IMR-90 (cell line): ENCODE measurements at regions not wholly inside any gene's neighbourhood (a gene's known extent, or its start where the extent isn't known, plus 50 kb on each side); places are given as distances from the start of the nearest gene placed in this dataset.

Experiments
- ATAC-seq: fragments of 200-7000 bp; cut with Tn5 transposase; 2 replicates; pipeline ENCODE4 v1.9.1; 2020; ENCODE audit warnings: low read depth, mild to moderate bottlenecking, moderate library complexity
- BruUV-seq: library from RNA; stranded (reverse); fragments of 400-500 nt; replicated peaks from 2 replicates; lab custom pipeline; 2021; lab: Mats Ljungman, UMichigan
- CTCF ChIA-PET: fragments of 300-600 bp; formaldehyde crosslinking; extraction: SDS; loops from one replicate; lab custom pipeline; 2021; ENCODE audit warnings: antibody characterized with exemption; lab: Yijun Ruan, JAX
- POLR2A ChIA-PET: fragments of 300-600 bp; sonication (Branson Sonifier 250); formaldehyde crosslinking; loops from one replicate; lab custom pipeline; 2022; ENCODE audit warnings: antibody characterized with exemption; ENCODE audit not compliant: unreplicated experiment; lab: Charles Lee
- DNase-seq: peaks from one replicate; pipeline ENCODE4 v3.0.0; 2013
- H2AFZ ChIP-seq: replicated peaks from 2 replicates; pipeline ENCODE3; 2013; ENCODE audit warnings: low read length, mild to moderate bottlenecking; ENCODE audit not compliant: poor library complexity
- H2AK5ac ChIP-seq: 2 replicates; pipeline ENCODE4 v1.6.1; 2013; ENCODE audit warnings: low read depth, low read length, inconsistent platforms
- H2AK9ac ChIP-seq: replicated peaks from 2 replicates; pipeline ENCODE3; 2013; ENCODE audit warnings: mild to moderate bottlenecking, low read depth, low read length, moderate library complexity; ENCODE audit not compliant: poor library complexity
- H2BK120ac ChIP-seq: 2 replicates; pipeline ENCODE4 v1.6.1; 2013; ENCODE audit warnings: low read depth, low read length, inconsistent platforms
- H2BK15ac ChIP-seq: 3 replicates; pipeline ENCODE4 v1.6.1; 2013; ENCODE audit warnings: low read depth, low read length, inconsistent platforms
- H2BK20ac ChIP-seq: 2 replicates; pipeline ENCODE4 v1.6.1; 2013; ENCODE audit warnings: low read depth, mild to moderate bottlenecking, inconsistent platforms, low read length, moderate library complexity
- H2BK5ac ChIP-seq: 2 replicates; pipeline ENCODE4 v1.6.1; 2013; ENCODE audit warnings: mild to moderate bottlenecking, low read depth, low read length, inconsistent platforms; ENCODE audit not compliant: poor library complexity, severe bottlenecking
- H3K14ac ChIP-seq: replicated peaks from 2 replicates; pipeline ENCODE4 v1.6.1; 2013; ENCODE audit warnings: low read depth, low read length, inconsistent platforms
- H3K18ac ChIP-seq: 2 replicates; pipeline ENCODE4 v1.6.1; 2013; ENCODE audit warnings: low read depth, low read length, control low read depth
- H3K23ac ChIP-seq: 2 replicates; pipeline ENCODE4 v1.6.1; 2013; ENCODE audit warnings: low read depth, low read length, inconsistent platforms
- H3K27ac ChIP-seq: 2 replicates; pipeline ENCODE4 v1.5.1; 2013; ENCODE audit warnings: mild to moderate bottlenecking, control low read depth, low read length; ENCODE audit not compliant: insufficient read depth
- H3K27me3 ChIP-seq: 2 replicates; pipeline ENCODE4 v1.6.1; 2013; ENCODE audit warnings: low read length; ENCODE audit not compliant: control insufficient read depth, insufficient read depth
- H3K36me3 ChIP-seq: 2 replicates; pipeline ENCODE4 v1.6.1; 2013; ENCODE audit warnings: low read length, mixed read lengths; ENCODE audit not compliant: control insufficient read depth, insufficient read depth
- H3K4ac ChIP-seq: 2 replicates; pipeline ENCODE4 v1.6.1; 2013; ENCODE audit warnings: low read depth, low read length, inconsistent platforms
- H3K4me1 ChIP-seq: 2 replicates; pipeline ENCODE4 v1.6.1; 2013; ENCODE audit warnings: low read length, mixed read lengths; ENCODE audit not compliant: control insufficient read depth, insufficient read depth
- H3K4me2 ChIP-seq: 2 replicates; pipeline ENCODE4 v1.6.1; 2013; ENCODE audit warnings: low read depth, mild to moderate bottlenecking, control low read depth, low read length, moderate library complexity
- H3K4me3 ChIP-seq: 2 replicates; pipeline ENCODE4 v1.5.1; 2013; ENCODE audit warnings: low read depth, mild to moderate bottlenecking, control low read depth, low read length, moderate library complexity; ENCODE audit not compliant: insufficient read depth
- H3K56ac ChIP-seq: 2 replicates; pipeline ENCODE4 v1.6.1; 2013; ENCODE audit warnings: low read length, inconsistent platforms; ENCODE audit not compliant: insufficient read depth; ENCODE audit errors: extremely low read depth
- H3K79me1 ChIP-seq, 2 experiments: 2 replicates each; pipeline ENCODE4 v1.6.1; 2013; ENCODE audit warnings: low read length in 2 of 2, inconsistent platforms in 1 of 2, low read depth in 1 of 2
- H3K9ac ChIP-seq: 2 replicates; pipeline ENCODE4 v1.6.1; 2013; ENCODE audit warnings: low read depth, low read length, control low read depth
- H3K9me1 ChIP-seq: 2 replicates; pipeline ENCODE4 v1.6.1; 2013; ENCODE audit warnings: low read length, inconsistent platforms; ENCODE audit not compliant: insufficient read depth
- H3K9me3 ChIP-seq: 2 replicates; pipeline ENCODE4 v1.6.1; 2013; ENCODE audit warnings: low read length; ENCODE audit not compliant: control insufficient read depth, insufficient read depth
- H4K20me1 ChIP-seq: 2 replicates; pipeline ENCODE4 v1.6.1; 2013; ENCODE audit warnings: low read length, inconsistent platforms; ENCODE audit not compliant: insufficient read depth
- H4K5ac ChIP-seq: 2 replicates; pipeline ENCODE4 v1.6.1; 2013; ENCODE audit warnings: mild to moderate bottlenecking, low read depth, low read length, control low read depth
- H4K8ac ChIP-seq, 2 experiments: 2 replicates each; pipeline ENCODE4 v1.6.1; 2013; ENCODE audit warnings: low read depth in 2 of 2, low read length in 2 of 2, control low read depth in 1 of 2, inconsistent platforms in 1 of 2
- H4K91ac ChIP-seq: 2 replicates; pipeline ENCODE4 v1.6.1; 2013; ENCODE audit warnings: low read depth, low read length, inconsistent platforms; ENCODE audit not compliant: insufficient read depth
- BHLHE40 ChIP-seq: fragments of 150-350 bp; IDR thresholded peaks from 2 replicates; pipeline ENCODE4 v1.6.1; 2016; ENCODE audit warnings: mild to moderate bottlenecking, low read depth, low read length
- CHD1 ChIP-seq: IDR thresholded peaks from 2 replicates; pipeline ENCODE4 v1.6.1; 2012; ENCODE audit warnings: low read depth, low read length, improper control_type of control experiment
- FOS ChIP-seq: fragments of 150-350 bp; IDR thresholded peaks from 2 replicates; pipeline ENCODE4 v1.6.1; 2016; ENCODE audit warnings: low read depth, low read length
- MAFK ChIP-seq: IDR thresholded peaks from 2 replicates; pipeline ENCODE4 v1.6.1; 2012; ENCODE audit warnings: low read depth, low read length, improper control_type of control experiment
- MAZ ChIP-seq: IDR thresholded peaks from 2 replicates; pipeline ENCODE4 v1.6.1; 2012; ENCODE audit warnings: low read depth, mild to moderate bottlenecking, low read length, improper control_type of control experiment, moderate library complexity, borderline replicate concordance
- NFE2L2 ChIP-seq: fragments of 150-350 bp; IDR thresholded peaks from 2 replicates; pipeline ENCODE4 v1.6.1; 2016; ENCODE audit warnings: low read depth, mild to moderate bottlenecking, low read length
- RCOR1 ChIP-seq: IDR thresholded peaks from 2 replicates; pipeline ENCODE4 v1.6.1; 2012; ENCODE audit warnings: mild to moderate bottlenecking, low read length, improper control_type of control experiment; ENCODE audit not compliant: insufficient replicate concordance
- WGBS, 2 experiments: methylation state at CpG; one replicate each; pipeline versions ENCODE4 v1.1.5 to v1.1.7; 2013; ENCODE audit warnings: missing lambda C conversion rate in 2 of 2; ENCODE audit not compliant: insufficient read length in 1 of 2; ENCODE audit errors: extremely low coverage in 2 of 2; 5-methylcytosine and 5-hydroxymethylcytosine counted together
- dilution Hi-C: fragments of 300-500 bp; cut with HindIII; formaldehyde crosslinking; loops from one replicate; pipeline ENCODE4 v1.14.3; 2018; ENCODE audit warnings: low sequenced_read_pairs; ENCODE audit not compliant: unreplicated experiment
- in situ Hi-C: fragments of 300-500 bp; cut with MboI; formaldehyde crosslinking; loops from 3 replicates; pipeline ENCODE4 v1.14.3; 2019; ENCODE audit warnings: low sequenced_read_pairs, inconsistent platforms, mixed read lengths
- intact Hi-C: fragments of 100-400 bp; cut with micrococcal nuclease; formaldehyde crosslinking; loops from 2 replicates; pipeline ENCODE4 v1.10.0; 2022
- TF ChIP-seq, protein P1 (sequence below): fragments of 150-350 bp; IDR thresholded peaks from 2 replicates; pipeline ENCODE4 v1.6.1; 2017; ENCODE audit warnings: mild to moderate bottlenecking, antibody characterized with exemption, low read length, low read depth

DNA sequence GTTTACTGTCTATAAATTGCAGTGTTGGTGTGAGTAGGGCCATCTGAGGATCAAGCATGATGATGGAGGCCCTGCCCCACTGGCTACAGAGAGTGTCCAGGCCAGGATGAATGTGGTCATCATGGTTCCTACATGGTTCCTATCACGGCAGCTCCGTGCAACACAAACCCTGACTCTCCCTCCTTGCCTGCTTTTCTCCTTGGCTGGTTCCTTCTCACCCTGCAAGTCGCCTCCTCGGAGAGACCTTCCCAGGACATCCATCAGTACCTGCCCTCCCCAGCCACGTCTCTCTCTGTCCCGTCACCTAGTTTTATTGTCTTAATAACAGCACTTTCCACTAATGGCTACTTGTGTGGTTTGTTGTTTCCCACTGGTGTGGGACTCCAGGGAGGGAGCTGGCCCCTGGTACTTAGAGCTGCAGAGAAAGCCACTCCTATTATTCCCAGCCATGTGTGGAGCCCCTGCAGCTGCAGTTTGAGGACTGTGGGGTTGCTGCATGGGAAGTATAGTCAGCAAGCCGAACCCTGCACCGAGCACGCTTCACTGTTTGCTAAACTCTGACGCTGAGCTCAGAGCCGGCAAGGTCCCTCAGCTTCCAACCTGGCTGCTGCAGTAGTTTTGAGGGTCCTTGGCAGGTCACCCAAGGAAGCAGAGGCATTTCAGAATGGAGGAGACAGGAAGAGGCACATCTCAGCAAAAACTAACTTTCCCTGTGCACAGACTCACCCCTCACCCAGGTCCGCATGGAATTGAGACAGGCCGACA is 146.4 kb upstream of the VSTM2B start:
- Histone ChIP-seq H3K9ac (no peak overlapping the region), H4K91ac (no peak overlapping the region), H2BK120ac (no peak overlapping the region), H4K20me1 (no peaks in the 10 kb centered on the region), H3K4me1 (no peaks in the 10 kb centered on the region), H2AK9ac (no peak overlapping the region), H3K18ac (no peak overlapping the region), H3K36me3 (no peaks in the 10 kb centered on the region), H3K79me1 (no peaks in the 10 kb centered on the region), H2AK5ac (no peak overlapping the region), H3K56ac (no peak overlapping the region), H3K27me3 (no peaks in the 10 kb centered on the region), H3K14ac (no peak overlapping the region), H2BK20ac (no peak overlapping the region), H2AFZ (no peak overlapping the region), H3K27ac (no peak overlapping the region), H3K23ac (no peak overlapping the region), H4K8ac (no peak overlapping the region), H4K5ac (no peak overlapping the region), H3K4ac (no peak overlapping the region), H2BK15ac (no peak overlapping the region), H3K4me2 (no peak overlapping the region), H3K9me1 (no peaks in the 10 kb centered on the region), H3K4me3 (no peak overlapping the region), H3K9me3 (peaks cover 12% of the 10 kb centered on the region), H2BK5ac (no peak overlapping the region)
- ATAC-seq (no peak), DNase-seq (no peak)
- POLR2A ChIA-PET, result no interaction called here
- WGBS, 2 experiments, result 58% methylated on average over 4 of the region's 13 CpGs; no CpG with 5 or more reads in 1 of the 2 experiments
- intact Hi-C loops (no loop called here), dilution Hi-C loops (no loop called here), in situ Hi-C loops (no loop called here)
- no TSS peak for BruUV-seq
- TF ChIP-seq CHD1, result no peak
- no peak for TF ChIP-seq RCOR1
- no peak for TF ChIP-seq NFE2L2
- TF ChIP-seq FOS, result no peak
- no peak for TF ChIP-seq MAZ
- TF ChIP-seq, protein P1, sequence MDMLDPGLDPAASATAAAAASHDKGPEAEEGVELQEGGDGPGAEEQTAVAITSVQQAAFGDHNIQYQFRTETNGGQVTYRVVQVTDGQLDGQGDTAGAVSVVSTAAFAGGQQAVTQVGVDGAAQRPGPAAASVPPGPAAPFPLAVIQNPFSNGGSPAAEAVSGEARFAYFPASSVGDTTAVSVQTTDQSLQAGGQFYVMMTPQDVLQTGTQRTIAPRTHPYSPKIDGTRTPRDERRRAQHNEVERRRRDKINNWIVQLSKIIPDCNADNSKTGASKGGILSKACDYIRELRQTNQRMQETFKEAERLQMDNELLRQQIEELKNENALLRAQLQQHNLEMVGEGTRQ, result no peak
- TF ChIP-seq MAFK, result no peak
- TF ChIP-seq BHLHE40, result no peak
- CTCF ChIA-PET, result no interaction called here
